Natural killer cell (primary cell): ENCODE measurements at regions not wholly inside any gene's neighbourhood (a gene's known extent, or its start where the extent isn't known, plus 50 kb on each side); places are given as distances from the start of the nearest gene placed in this dataset.

ENCODE experiments used
- ATAC-seq, 3 donors: fragments of 150-1000 bp in 2 of 3; fragments of 200-7000 bp in 1 of 3; cut with Tn5 transposase; 1 replicate in 1 of 3; 2 replicates in 2 of 3; pipeline ENCODE4 v1.10.0; 2021; ENCODE audit warnings: mild to moderate bottlenecking in 2 of 3, moderate library complexity in 2 of 3
- DNase-seq, 2 donors: peaks; one replicate each; pipeline versions ENCODE4 v3.0.0 to v3.0.0-alpha.2; 2013 to 2021; ENCODE audit warnings: mixed read lengths in 1 of 2
- H3K27ac ChIP-seq: one replicate; pipeline ENCODE4 v1.5.1; 2013; ENCODE audit warnings: mild to moderate bottlenecking, low read length
- H3K27me3 ChIP-seq: one replicate; pipeline ENCODE4 v1.6.1; 2013; ENCODE audit warnings: low read length; ENCODE audit not compliant: control insufficient read depth, insufficient read depth
- H3K36me3 ChIP-seq: one replicate; pipeline ENCODE4 v1.6.1; 2013; ENCODE audit warnings: low read length; ENCODE audit not compliant: control insufficient read depth, insufficient read depth
- H3K4me1 ChIP-seq: one replicate; pipeline ENCODE4 v1.6.1; 2013; ENCODE audit warnings: low read length; ENCODE audit not compliant: control insufficient read depth, insufficient read depth
- H3K4me3 ChIP-seq: one replicate; pipeline ENCODE4 v1.5.1; 2013; ENCODE audit warnings: low read length
- H3K9me3 ChIP-seq: one replicate; pipeline ENCODE4 v1.6.1; 2013; ENCODE audit warnings: low read length; ENCODE audit not compliant: control insufficient read depth, insufficient read depth
- H3K27ac Mint-ChIP-seq, 2 donors: one replicate each; pipeline ENCODE4 v1.8.0; 2022; ENCODE audit warnings: mild to moderate bottlenecking in 2 of 2, mixed read lengths in 2 of 2, moderate library complexity in 1 of 2
- H3K27me3 Mint-ChIP-seq, 2 donors: one replicate each; pipeline ENCODE4 v1.8.0; 2022; ENCODE audit warnings: low read depth in 2 of 2, mixed read lengths in 2 of 2
- H3K36me3 Mint-ChIP-seq: one replicate; pipeline ENCODE4 v1.8.0; 2022; ENCODE audit warnings: mixed read lengths
- H3K4me1 Mint-ChIP-seq, 2 donors: one replicate each; pipeline ENCODE4 v1.8.0; 2022; ENCODE audit warnings: mixed read lengths in 2 of 2
- H3K4me3 Mint-ChIP-seq: one replicate; pipeline ENCODE4 v1.8.0; 2022; ENCODE audit warnings: mild to moderate bottlenecking, moderate library complexity, mixed read lengths
- H3K9me3 Mint-ChIP-seq, 2 donors: one replicate each; pipeline ENCODE4 v1.8.0; 2022; ENCODE audit warnings: mixed read lengths in 2 of 2
- CTCF ChIP-seq: fragments of 200-600 bp; IDR thresholded peaks from one replicate; pipeline ENCODE4 v1.8.0; 2022; ENCODE audit warnings: antibody characterized with exemption
- WGBS: methylation state at CpG from one replicate; pipeline ENCODE4 v1.1.7; 2013; ENCODE audit warnings: missing lambda C conversion rate; ENCODE audit not compliant: insufficient coverage; 5-methylcytosine and 5-hydroxymethylcytosine counted together
- intact Hi-C: fragments of 100-400 bp; cut with micrococcal nuclease; formaldehyde crosslinking; loops from one replicate; pipeline ENCODE4 v1.14.2; 2022

DNA sequence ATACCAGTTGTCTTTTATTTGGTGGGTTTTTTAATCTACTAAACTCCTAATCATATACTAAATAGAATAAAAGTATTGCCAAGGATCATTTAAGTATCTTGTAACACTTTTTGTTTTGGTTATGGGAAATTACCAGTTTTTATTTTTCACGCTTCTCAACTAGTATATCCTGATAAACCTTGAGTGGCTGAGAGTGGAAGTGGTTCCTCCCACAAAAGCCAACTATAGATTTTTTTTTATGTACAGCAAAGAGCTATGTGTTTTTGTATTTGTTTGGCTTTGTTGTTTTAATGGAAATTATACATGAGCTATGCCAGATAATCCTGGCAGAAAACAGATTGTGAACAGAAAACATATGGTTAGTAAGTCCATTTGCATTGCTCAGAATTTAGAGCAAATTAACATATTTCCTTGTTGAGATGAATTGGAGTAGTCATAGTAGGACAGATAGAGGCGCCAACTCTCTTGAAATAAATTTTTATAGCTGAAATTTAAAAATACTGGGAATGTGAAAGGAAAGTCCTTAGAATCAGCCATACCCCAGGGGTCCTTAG, 60.9 kb upstream of the PSMA6 start:
- no peaks in the 10 kb centered on the region for H3K9me3 ChIP-seq
- peaks cover 8% of the 10 kb centered on the region for H3K4me1 ChIP-seq
- H3K4me1 Mint-ChIP-seq, result peaks cover 22 to 25% of the 10 kb centered on the region in 2 donors
- whole genome bisulfite sequencing, result 100% methylated on average over 1 of the region's 2 CpGs
- no peaks in the 10 kb centered on the region for H3K36me3 Mint-ChIP-seq
- intact Hi-C loops, result no loop called here
- DNase-seq (peak in 1 of 2 donors; percentile 26), ATAC-seq (peak in 2 of 3 donors; percentile 35 to 65)
- no peak overlapping the region for H3K27ac ChIP-seq
- H3K4me3 Mint-ChIP-seq, result no peak overlapping the region
- no peaks in the 10 kb centered on the region for H3K36me3 ChIP-seq
- TF ChIP-seq CTCF, result no peak
- no peak overlapping the region for H3K4me3 ChIP-seq
- peak overlapping the region; percentile 71 to 77 for H3K27ac Mint-ChIP-seq
- no peaks in the 10 kb centered on the region for H3K27me3 ChIP-seq
- H3K27me3 Mint-ChIP-seq, result no peaks in the 10 kb centered on the region
- H3K9me3 Mint-ChIP-seq, result no peaks in the 10 kb centered on the region

GRCh38 chr14:35234012-35234805, 58.0 kb upstream of the PSMA6 start:
- 67% methylated on average over 6 of the region's 6 CpGs for WGBS
- no peak for DNase-seq
- Mint-ChIP-seq H3K27ac (no peak overlapping the region), H3K4me3 (no peak overlapping the region), H3K4me1 (peaks cover 21 to 24% of the 10 kb centered on the region in 2 donors), H3K9me3 (no peaks in the 10 kb centered on the region), H3K27me3 (no peaks in the 10 kb centered on the region), H3K36me3 (no peaks in the 10 kb centered on the region)
- Histone ChIP-seq H3K36me3 (no peaks in the 10 kb centered on the region), H3K4me3 (no peak overlapping the region), H3K27ac (no peak overlapping the region), H3K27me3 (no peaks in the 10 kb centered on the region), H3K4me1 (peaks cover 8% of the 10 kb centered on the region), H3K9me3 (no peaks in the 10 kb centered on the region)
- TF ChIP-seq CTCF, result no peak
- ATAC-seq, result no peak
- intact Hi-C loops, result no loop called here

DNA sequence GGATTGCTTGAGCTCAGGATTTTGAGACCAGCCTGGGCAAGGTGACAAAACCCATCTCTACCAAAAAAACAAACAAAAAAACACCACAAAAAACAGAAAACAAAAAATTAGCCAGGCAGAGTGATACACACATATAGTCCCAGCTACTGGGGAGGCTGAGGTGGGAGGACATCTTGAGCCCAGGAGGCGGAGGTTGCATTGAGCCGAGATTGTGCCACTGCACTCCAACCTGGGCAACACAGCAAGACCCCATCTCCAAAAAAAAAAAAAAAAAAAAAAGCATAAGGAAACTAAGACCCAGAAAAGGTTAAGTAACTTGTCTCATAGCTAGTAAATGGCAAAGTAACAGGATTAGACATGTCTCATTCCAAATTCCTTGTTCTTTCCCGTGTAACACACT, 56.3 kb upstream of the PSMA6 start:
- DNase-seq, result no peak
- H3K27ac Mint-ChIP-seq, result no peak overlapping the region
- intact Hi-C loops, result no loop called here
- no peaks in the 10 kb centered on the region for H3K9me3 Mint-ChIP-seq
- H3K27me3 Mint-ChIP-seq, result no peaks in the 10 kb centered on the region
- WGBS, result 100% methylated on average over 2 of the region's 3 CpGs
- H3K27ac ChIP-seq, result no peak overlapping the region
- peaks cover 10% of the 10 kb centered on the region for H3K4me1 ChIP-seq
- no peaks in the 10 kb centered on the region for H3K36me3 Mint-ChIP-seq
- H3K9me3 ChIP-seq, result no peaks in the 10 kb centered on the region
- H3K27me3 ChIP-seq, result no peaks in the 10 kb centered on the region
- peaks cover 15 to 20% of the 10 kb centered on the region in 2 donors for H3K4me1 Mint-ChIP-seq
- H3K4me3 Mint-ChIP-seq, result no peak overlapping the region
- TF ChIP-seq CTCF, result no peak
- H3K4me3 ChIP-seq, result no peak overlapping the region
- H3K36me3 ChIP-seq, result no peaks in the 10 kb centered on the region
- no peak for ATAC-seq
